ENCODE measurements at regions not wholly inside any gene's neighbourhood (a gene's known extent, or its start where the extent isn't known, plus 50 kb on each side); places are given as distances from the start of the nearest gene placed in this dataset.

DNA sequence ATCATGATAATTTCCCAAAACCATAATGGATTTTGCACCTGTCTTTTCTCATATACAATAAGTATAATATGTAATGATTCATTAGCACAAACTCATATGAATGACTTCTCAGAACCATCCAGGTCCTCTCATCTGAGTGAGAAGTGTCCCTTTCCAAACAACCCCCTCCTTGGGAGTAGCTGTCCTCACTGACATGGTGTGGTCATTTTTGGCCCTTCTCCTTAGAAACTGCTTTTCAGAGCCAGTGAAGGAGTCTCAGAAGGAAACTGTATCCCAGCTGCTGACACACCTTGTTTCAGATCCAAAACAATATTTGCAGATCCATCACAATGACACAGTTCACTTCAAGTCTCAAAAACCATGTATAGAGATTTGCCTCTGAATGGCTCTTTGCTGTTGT lies 95.5 kb downstream of the MIS18A start:
- no peak for DNase-seq

- DNase-seq, result no peak
Observed at GRCh38 chr21:32182449-32182848, 96.4 kb downstream of the MIS18A start.

DNA sequence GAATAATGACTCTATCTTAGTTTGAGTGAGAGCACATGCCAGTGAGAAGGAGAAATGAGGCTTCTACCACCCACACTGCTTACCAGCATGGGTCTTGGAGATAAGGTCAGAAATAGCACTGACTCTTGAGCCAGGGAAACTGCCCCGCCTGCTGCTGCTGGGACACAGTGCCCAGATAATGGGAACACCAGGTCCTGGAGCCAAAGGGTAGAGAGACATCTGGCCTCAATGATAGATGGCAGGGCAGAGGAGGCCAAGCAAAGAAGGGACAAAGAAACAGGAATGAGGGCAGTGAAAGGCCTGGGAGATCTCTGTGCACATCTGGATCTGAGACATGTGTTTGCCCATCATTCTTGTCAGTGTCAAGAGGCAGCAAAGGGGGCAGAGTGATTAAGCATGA lies 97.4 kb downstream of the MIS18A start:
- no peak for DNase-seq

DNA sequence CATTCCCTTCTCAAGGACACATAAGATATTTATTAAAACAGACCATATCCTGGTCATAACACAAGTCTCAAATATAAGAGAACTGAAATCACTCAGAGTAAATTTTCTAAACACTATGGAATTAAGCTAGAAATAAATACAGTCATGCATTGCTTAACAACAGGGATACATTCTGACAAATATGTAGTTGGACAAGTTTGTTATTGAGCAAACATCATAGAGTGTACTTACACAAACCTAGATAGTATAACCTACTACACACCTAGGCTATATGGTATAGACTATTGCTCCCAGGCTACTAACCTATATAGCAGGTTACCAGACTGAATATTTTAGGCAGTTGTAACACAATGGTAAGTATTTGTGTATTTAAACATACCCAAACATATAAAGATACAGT lies 104.0 kb downstream of the MIS18A start:
- no peak for DNase-seq

DNA sequence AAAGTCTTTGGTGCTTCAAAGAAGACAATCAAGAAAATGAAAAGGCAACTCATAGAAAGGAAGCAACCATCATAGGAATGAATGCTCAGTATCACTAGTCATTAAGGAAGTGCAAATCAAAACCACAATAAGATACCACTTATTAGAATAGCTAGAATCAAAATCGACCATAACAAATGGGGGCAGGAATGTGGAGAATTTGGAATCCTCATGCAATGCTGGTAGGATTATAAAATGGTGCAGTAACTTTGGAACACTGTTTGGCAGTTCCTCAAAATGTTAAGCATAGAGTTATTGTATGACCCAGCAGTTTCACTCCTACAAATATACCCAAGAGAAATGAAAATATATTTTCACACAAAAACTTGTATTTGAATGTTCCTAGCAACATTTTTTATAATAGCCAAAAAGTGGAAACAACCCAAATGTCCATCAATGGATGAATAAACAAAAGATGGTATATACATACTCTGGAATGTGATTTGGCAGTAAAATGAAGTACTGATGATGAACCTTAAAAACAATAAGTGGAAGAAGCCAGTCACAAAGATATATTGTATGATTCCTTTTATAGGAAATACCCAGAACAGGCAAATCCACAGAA lies 105.6 kb downstream of the MIS18A start:
- no peak for DNase-seq

- no peak for DNase-seq
Observed at GRCh38 chr21:32172106-32172505, 106.7 kb downstream of the MIS18A start.

DNA sequence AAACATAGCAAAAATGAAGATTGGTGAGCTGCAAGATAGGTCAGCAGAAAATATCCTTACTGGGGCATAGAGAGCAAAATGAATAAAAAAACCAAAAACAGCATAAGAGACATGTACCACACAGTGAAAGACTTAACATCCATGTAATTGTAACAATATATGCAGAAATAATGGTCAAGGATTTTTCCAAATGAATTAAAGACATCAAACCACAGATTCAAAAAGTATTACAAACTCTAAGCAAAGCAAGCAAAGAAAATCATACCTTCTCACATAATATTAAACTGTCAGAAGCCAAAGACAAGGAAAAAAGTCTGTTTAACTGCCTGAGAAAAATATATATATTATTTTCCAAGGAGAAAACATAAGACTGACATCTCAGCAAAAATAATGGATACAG lies 111.3 kb downstream of the MIS18A start:
- DNase-seq, result no peak

GRCh38 chr21:32163386-32163785 lies 115.5 kb downstream of the MIS18A start:
- no peak for DNase-seq

GRCh38 chr21:32162727-32163320 lies 116.0 kb downstream of the MIS18A start:
- peak; percentile 14 for DNase-seq

DNA sequence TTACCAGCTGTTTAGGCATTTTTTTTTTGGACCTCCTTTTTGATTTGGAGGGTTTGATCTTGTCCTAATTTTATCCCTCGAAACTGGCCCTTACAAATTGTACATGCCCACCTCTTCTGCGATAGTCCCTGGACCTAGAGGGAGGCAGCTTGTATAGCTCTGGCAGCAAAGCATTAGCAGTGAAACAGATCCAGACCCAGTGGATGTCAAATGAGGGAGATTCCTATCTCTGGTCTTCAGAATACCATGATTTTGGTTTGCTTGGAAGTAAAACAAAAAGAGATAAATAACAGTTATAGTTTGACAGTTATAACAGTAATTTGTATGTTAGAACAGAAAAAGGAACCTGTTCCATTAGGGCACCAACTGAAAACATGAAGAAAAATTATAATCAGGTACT lies 123.6 kb downstream of the MIS18A start:
- no peak for DNase-seq

DNA sequence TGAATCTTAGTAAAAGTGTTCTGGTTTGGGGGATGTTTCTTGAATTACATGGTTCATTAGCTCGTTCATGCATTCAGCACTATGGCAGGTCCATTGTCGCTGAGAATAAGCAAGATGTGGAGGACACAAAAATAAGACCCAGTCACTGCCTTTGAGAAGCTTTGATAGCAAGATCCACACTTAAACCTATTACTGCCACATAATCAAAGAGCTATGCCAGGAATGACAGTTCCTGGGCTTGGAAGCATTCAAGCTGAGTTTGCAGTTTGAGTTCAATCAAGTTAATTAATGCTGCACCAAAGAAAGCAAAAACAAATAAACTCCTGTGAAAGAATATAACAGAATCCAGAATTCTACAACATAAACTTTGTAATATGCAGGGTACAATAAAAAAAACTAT lies 131.8 kb downstream of the MIS18A start:
- DNase-seq, result peak; percentile 39

GRCh38 chr21:32144851-32145250 lies 134.0 kb downstream of the MIS18A start:
- no peak for DNase-seq

- peak; percentile 50 for DNase-seq
Observed at GRCh38 chr21:32143241-32143939, 135.5 kb downstream of the MIS18A start.

DNA sequence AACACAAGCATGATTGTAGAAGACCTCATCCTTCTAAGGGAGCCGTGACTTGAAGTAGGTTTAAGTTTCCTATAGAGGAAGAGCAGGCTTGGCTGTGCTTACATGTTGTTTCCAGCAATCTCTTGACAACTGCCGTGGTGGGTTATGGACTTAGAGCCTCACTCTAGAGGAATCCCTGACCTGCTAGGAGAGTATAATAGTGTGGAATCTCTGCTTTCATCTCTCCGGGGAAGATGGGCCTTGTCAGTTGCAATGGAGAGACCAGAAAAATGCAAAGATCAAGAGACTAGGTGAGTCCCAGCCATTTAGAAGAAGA lies 137.6 kb downstream of the MIS18A start:
- DNase-seq, result no peak

- no peak for DNase-seq
Observed at GRCh38 chr21:32140604-32141317, 138.1 kb downstream of the MIS18A start.

DNA sequence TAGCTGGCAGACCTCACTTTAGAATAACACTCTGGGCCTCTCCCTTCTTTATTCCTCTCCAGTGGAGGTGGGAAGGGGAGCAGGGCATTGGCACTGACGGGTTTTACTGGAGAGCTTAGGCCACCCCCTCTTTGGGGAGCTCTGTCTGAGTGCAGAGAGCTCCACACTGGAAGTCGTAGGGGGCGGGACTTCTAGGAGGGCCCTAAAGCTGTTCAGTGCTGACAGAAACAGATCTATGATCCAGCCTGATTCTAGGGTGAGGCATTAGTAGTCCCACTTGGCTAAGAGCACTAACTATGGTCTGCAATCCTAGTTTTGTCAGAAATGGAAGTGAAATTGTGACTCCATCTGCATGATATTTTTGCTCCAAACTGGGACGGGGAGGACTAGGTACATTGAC lies 138.7 kb downstream of the MIS18A start:
- DNase-seq, result peak; percentile 19

GRCh38 chr21:32138658-32139057 lies 140.2 kb downstream of the MIS18A start:
- no peak for DNase-seq

GRCh38 chr21:32137931-32138330 lies 140.9 kb downstream of the MIS18A start:
- DNase-seq, result no peak

- DNase-seq, result no peak
Observed at GRCh38 chr21:32137266-32137665, 141.6 kb downstream of the MIS18A start.

DNA sequence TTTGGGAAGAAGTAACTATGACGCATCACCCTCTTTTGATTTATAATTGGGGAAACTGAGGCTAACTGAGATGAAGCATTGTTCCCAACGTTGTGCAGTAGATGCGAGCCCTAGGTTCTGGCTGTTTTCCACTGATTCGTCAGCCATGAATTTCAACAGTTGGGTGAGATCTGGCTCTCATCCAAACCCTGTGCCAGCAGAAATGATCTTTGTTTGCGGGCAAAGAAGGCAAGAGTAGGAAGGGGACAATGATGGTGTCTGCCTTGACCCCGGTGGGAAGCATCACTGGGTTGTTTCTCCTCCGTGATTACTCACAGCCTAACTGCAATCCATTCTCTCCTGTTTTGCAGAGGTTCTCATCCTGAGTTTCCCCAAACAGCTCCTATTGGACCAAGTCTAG lies 142.3 kb downstream of the MIS18A start:
- DNase-seq, result no peak

DNA sequence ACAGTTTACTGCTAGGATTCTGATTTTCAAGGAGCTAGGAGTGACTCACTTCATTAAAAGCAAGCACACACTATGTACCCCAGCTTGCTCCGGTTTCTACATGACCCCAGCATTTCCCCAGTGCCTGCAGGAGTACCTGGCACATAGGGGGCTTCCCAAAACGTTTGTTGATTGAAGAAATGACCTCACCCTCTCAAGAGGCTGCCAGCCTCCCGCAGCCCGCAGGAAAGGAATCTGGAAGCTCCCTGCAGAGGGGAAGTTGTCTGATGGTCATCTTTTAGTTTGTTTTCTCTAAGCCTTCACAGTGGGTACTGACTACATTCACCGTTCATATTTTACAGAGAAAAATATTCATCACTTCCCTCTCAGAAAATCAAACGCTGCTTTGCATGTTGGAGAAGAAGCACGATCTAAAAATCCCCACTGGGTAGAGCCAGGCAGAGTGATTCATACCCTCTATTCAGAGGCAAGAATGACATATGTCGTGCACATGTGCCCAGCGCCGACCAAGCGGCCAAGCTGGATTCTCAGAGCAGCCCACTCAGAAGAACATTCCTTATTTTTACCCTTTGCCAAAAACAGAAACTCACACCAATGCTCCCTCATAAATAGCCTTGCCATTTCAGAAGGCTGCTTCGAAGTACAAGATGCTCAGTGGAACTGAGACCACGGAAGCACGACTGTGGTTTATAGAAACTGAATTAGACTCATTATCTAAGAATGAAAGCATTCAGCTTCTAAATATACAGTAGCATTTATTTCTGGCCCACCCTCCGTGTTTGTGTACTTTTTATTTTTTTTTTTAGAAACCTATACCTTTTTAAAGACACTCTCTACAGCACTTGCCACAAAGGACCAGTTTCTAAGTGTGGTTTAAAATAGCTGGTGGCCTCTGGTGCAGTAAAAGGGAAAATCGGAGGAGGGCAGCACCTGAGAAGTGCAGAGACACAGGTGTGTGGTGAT lies 143.2 kb downstream of the MIS18A start:
- DNase-seq, result no peak

GRCh38 chr21:32134441-32135130 lies 144.3 kb downstream of the MIS18A start:
- DNase-seq, result peak; percentile 30

Measured in NCI-H82 (cell line).